GM18868 (cell line): ENCODE measurements at regions not wholly inside any gene's neighbourhood (a gene's known extent, or its start where the extent isn't known, plus 50 kb on each side); places are given as distances from the start of the nearest gene placed in this dataset.

Source experiments
- ATAC-seq: cut with Tn5 transposase; IDR thresholded peaks from one replicate; pipeline ENCODE4 v1.9.1; 2021; ENCODE audit warnings: mild to moderate bottlenecking, moderate library complexity; ENCODE audit not compliant: unreplicated experiment

DNA sequence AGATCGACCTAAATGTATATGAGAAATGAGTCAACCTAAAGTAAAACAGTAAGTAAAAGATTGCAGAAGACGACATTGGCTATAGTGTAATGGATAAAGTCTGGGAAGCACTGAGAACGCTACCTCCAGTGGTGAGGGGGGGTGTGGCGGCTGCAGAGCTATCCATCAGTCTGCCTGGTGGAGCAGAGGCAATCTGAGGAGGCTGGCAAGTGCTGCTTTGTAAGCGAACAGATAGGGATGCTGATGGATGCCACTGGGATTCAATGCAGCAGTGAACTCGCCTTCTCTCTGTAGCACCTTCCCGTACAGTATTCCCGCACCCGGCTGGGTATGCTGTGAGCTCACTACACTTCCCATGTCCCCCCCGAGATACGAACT is 261.5 kb downstream of the NSG2 start:
- ATAC-seq, result no peak

- no peak for ATAC-seq
Observed at GRCh38 chr5:174307656-174308271, 262.3 kb downstream of the NSG2 start.

GRCh38 chr5:174309131-174309795 is 263.8 kb downstream of the NSG2 start:
- ATAC-seq, result no peak

DNA sequence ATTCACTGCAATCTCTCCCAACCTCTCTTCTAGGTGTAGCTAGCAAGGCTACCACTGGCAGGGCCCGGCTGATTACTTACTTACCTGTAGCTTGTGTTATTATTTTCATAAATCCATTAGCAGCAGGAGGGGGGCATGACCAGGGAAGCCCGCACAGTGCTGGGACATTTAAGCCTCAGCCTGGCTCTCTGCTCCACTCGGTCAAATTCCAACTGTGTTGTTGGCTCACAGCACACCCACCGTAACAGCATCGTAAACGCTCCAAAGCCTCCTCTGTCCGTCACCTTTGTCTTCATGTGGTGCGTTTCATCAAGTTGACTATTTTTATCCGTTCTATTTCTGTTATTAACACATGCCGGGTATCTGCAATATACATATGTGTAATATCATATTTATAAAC is 264.7 kb downstream of the NSG2 start:
- ATAC-seq, result no peak

DNA sequence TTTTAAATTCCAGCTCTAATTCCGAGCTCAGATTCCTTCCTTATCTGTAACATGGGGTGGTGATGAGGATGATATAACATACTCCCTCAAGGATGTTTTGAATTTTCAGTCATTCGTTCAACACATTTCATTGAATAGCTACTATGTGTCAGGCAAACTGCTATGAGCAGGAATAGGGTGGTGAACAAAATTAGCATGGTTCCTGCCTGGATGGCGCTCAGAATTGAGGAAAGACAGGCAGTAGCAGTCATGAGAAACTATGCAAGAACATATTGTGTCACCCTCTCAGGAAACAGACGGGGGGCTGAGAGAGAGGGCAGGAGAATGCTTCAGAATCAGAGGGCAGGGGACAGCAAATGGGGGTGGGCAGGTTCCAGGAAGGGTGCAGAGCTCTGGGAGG is 265.2 kb downstream of the NSG2 start:
- ATAC-seq, result no peak

- no peak for ATAC-seq
Observed at GRCh38 chr5:174311121-174311520, 265.6 kb downstream of the NSG2 start.

DNA sequence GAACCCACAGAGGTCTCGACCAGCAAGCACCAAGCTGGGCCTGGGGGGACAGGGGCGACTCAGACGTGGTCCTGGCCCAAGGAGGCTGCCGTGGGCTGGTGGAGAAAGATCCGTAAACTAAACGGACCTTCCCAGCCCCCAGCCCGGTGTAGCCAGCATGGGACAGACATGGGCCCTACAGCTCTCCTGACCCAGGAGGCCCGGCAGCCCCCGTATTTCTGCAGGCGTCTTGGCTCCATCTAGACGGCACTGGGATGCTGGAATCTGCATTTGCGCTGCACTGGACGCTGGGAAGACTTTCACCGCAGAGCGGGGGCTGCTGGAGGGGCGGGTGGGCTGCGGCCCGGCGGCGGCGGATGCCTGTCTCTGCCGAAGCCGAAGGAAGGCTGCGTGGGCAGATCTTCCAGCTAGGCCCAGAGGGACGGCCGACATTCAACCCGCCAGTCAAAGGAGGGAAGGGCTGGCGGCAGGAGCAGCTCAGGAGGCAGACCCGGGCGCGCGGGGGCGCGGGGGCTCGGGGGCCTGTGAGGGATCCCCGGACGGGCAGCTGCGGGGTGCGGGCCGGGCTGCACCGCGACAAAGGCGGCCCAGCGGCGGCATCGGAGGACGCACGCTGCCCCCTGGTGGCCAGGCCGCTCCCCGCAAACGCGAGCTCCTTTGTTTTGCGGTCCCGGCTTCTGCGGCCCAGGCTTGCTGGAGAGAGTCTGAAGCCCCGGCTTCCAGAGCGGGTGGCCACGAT is 266.2 kb downstream of the NSG2 start:
- ATAC-seq, result peak; percentile 85

DNA sequence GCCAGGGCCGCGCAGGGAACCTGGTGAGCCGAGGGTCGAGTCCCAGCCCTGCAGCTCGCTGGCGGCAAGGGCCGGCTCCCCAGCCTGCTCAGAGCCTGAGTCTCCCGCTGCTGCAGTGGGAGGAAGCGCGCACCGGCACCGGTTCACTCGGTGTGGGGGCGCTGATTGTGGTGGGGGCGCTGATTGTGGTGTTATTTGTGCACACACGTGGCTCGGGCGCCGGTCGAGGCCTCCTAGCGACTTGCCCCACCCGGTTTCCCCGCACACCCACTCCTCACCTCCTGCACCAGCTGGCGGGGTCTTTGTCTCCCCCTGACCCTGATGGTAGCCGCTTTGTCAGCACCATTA is 266.7 kb downstream of the NSG2 start:
- no peak for ATAC-seq

DNA sequence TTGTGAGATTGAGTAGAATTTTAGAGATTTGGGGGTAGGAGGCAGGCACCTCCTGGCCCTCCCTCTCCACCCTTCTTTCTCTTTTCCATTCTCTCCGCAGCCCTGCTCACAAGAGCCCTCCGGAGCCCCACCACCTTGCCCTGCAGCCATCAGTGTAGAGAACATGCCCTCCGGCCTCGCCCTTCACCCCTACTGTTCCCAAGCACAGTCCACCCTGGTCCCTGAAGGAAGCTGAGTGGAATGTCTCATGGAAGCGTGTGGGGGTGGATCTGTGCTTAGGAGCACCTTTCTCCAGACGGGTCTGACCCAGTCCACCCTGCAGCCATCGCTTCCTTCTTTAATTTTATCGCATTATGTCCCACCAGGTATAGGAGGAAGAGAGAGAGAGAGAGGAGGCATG is 267.1 kb downstream of the NSG2 start:
- ATAC-seq, result no peak

- no peak for ATAC-seq
Observed at GRCh38 chr5:174313615-174314014, 268.1 kb downstream of the NSG2 start.

DNA sequence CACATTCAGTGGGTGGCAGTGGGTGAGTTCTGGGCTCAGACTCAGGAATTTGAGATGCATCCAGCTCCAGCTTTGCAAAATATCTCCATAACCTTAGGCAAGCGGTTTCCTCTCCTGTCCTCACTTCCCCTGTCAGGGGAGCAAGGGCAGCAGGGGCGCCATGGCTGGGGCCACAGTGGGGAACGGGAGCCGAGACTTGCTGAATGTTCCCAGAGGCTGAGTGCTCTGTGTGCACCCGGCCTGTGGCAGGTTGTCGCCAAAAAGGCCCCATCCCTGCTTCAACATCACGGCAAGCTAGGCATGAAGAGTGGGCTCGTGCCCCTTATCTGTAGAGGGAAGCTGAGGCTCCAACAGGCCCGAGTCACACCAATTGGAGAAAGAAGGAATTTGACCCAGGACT is 268.8 kb downstream of the NSG2 start:
- ATAC-seq, result no peak

DNA sequence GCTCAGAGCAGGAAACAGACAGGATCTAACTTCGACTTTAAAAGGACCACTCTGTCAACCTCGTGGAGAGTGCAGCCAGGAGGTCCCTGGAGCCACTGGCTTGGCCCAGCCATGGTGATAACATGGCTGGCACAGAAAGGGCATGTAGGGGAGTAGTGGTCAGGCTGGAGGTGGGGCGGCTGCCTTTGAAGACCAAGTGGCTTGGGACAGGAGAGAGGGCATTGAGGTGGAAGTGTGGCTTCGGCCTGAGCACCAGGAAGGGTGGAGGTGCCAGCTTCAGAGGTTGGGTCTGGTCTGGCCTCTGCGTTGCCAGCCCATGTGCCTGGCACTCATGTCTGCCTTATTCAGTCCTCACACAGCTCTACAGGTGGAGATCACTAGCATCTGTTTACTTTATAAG is 270.0 kb downstream of the NSG2 start:
- no peak for ATAC-seq

DNA sequence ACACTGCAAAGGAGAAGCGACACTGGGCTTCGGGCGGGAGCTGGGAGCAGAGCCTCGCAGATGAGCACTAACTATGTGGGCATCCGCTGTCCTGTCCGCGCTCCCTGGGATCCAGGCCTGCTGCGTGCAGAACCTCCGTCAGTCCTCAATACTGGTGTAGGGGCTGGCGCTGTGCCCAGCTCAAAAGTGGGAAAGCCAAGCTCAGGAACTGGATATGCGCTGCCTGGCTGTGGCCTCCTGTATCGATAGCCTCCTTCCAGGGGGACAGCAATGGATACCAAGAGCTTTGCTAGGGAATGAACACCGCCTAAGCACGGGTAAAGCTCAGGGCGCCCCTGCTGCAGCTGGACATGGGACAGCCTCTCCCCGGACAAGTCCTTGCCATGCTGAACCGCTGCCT is 270.4 kb downstream of the NSG2 start:
- no peak for ATAC-seq

DNA sequence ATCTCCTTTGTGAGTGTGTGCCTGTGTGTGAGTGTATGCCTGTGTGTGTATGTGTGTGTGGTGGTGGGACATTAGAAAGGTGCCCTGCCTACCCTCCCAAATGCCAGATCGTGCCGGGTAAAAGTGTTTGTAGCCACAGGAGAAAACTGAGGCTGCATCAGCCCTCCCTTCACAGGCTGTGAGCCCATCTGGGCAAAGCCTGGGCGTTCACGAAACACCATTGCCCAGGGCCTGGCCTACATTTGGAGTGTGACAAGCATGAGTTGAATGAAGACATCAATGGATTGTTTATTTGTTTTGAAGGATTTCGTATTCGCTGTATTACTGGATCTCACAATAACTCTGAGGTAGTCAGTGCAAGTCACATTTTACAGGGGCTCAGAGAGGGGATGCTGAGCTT is 270.8 kb downstream of the NSG2 start:
- no peak for ATAC-seq

- no peak for ATAC-seq
Observed at GRCh38 chr5:174317256-174317894, 271.9 kb downstream of the NSG2 start.

GRCh38 chr5:174318578-174318977 is 273.1 kb downstream of the NSG2 start:
- ATAC-seq, result no peak

- ATAC-seq, result no peak
Observed at GRCh38 chr5:174319551-174319950, 274.0 kb downstream of the NSG2 start.

DNA sequence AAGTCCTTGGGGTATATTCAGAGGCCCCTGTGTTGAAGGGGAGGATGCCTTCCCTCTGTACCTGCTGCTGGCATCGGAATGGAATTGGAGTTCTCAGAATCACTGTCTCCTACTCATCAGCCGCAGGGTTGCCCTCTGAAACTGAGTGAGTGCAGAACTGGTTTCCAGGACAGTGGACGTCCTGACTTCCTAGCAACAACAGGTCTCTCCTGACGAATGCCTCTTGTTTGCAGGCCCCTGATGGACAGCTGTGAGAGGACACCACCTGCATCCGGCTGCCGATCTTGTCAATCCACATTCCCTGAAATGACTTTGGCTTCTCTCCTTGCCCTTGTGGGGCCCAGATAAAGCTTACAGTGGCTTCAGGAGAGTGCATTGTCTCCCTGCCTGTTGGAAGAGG is 274.5 kb downstream of the NSG2 start:
- no peak for ATAC-seq

DNA sequence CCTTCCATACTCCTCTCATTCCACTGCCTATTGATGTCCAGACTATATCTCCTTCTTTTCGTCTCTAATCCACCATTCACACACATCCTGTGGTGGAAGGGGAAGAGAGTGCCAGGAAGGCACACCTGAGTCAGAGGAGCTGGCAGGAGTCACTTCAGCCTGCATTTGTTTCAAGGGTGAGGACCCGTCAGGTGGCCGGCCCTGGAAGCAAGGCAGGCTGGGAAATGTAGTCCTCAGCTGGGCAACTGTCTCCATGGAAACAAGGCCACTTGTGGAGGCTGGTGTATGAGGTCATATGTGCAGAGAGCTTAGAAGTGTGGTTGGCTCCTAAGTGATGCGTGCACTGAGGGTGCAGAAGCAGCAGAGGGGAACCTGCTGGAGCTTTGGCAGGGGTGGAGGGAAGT is 278.4 kb downstream of the NSG2 start:
- peak; percentile 88 for ATAC-seq

DNA sequence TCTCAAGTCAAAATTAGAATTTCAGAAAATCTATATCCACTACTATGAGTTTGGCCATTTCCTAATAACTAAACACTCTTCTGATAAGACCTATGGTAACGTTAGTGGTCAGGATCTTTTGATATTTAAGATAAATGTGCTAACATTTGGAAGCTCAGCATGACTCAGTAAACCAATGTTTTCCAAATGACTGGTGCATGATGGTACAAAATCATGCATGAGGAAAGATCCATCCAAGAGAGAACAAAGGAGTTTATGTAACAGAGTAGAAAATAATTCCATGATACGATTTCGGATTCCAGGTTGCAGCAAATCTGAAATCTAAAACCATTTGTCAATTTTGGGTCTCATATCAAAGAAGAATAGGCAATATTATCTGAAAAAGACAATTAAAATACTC is 279.2 kb downstream of the NSG2 start:
- ATAC-seq, result no peak

GRCh38 chr5:174325431-174325830 is 279.9 kb downstream of the NSG2 start:
- no peak for ATAC-seq

GRCh38 chr5:174325961-174326360 is 280.5 kb downstream of the NSG2 start:
- no peak for ATAC-seq
